ENCODE measurements at regions not wholly inside any gene's neighbourhood (a gene's known extent, or its start where the extent isn't known, plus 50 kb on each side); places are given as distances from the start of the nearest gene placed in this dataset.

DNA sequence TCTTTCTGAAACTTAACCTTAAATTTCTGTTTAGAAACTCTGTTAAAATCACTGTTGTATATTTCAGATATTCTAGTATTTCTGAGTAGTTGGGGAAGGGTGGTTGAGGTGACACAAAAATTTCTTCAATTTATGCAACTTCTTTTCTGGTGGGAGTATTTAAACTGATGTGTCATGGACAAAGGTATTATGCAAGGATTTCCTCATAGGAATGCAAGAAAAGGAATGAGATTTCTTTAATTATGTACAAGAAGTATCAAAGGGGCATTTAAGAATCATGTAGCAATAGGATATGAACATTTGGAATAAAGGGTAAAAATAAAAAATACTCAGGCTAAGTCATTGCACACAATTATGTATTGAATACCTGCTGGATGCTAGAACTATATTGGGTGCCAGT, 575.8 kb upstream of the KLF12 start:
- ATAC-seq (no peak), DNase-seq (no peak)
- intact Hi-C loops (cut with DNase I) = no loop called here

DNA sequence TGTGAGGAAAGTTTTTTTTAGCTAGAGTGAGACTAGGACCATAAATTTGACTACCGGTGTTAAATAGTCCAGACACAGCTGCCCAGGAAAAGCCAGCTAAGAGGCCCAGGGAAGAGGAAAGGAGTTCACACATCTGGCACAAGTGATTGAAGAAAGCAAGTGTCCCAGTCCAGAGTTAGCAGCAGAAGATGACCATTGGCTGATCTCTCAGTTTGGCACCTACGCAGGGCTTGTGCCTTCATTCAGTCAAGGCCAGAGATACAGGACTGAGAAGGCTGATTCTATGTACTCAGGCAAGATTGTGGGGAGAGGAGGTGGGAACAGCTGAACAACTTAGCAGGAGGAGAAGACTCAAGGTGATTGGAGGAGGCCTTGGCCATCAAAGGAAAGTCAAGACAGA, 575.0 kb upstream of the KLF12 start:
- intact Hi-C loops (cut with DNase I) = no loop called here
- DNase-seq (no peak), ATAC-seq (no peak)

DNA sequence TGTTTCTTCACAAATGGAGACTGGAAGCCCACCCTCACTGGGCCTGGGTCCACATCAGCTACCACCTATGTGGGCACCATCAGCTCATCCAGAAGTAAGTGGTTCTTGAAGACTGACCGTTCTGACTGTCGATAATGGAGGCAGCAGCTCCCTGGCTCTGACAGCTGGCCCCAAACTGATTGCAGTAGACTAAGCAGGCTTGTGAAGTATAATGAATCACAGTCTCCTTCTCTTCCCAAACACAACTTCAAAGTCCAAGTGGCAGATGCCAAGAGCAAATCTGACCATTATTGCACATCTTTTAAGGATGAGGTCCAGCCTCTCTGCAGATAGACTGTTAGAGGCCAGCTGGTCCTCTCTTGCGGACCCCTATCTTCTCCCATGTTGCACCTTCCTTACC, 574.4 kb upstream of the KLF12 start:
- ATAC-seq = peak in 1 of 2 donors; percentile 52
- no peak for DNase-seq
- intact Hi-C loops (cut with DNase I) = no loop called here

DNA sequence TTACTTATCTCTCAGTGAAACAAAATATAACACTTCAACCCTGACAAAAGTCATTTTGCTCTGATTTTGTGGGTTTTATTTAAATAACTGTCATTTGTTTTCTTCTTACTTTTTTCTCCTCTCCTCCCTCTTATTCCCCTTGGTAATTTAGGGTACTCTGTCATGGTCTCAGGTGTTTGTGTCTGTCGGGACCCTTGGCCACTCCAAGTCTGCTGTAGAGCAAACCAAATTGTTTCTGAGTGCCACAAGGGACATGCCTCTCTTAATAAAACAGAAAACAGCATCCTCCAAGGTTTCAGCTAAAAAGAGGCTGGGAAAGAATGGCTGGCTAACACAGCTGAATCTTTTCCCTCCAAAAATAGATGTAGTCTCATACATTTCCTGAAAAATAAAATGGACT, 573.1 kb upstream of the KLF12 start:
- no peak for DNase-seq
- intact Hi-C loops (cut with DNase I) = no loop called here
- ATAC-seq = no peak

DNA sequence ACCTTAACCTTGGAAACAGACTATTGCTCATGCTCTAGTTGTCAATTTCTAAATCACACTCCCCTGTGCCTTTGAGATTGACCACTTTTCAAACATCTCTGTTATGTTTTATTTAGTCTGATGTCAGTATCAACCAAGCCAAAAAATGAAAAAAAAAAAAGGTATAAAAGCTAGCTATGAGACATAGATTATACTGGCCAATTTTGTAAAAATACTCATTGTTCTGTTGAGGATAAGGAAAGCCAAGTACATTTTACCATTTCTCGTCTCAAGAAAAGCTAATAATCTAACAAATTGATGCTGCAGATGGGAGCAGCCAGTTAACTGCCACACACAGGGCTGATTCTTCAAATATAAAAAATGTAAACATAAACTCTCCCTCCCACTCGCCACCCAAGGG, 572.6 kb upstream of the KLF12 start:
- ATAC-seq (no peak), DNase-seq (no peak)
- intact Hi-C loops (cut with DNase I) = no loop called here

DNA sequence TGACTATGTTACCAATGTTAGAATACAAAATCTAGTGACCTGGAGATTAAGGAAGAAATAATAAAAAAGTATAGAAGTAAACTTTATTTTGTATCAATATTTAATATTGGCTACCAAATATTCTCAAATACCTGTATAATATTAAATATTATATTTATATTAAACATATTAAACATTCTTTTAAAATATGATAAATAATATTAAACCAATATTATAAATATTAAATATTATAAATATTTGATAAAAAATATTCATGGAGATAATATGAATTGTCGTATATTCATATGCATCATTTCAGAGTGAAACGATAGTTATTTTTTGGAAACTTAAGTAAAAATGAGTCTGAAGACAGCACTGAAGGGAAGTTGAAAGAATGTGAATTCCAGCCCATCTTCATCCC, 571.2 kb upstream of the KLF12 start:
- DNase-seq (no peak), ATAC-seq (no peak)
- intact Hi-C loops (cut with DNase I) = no loop called here

DNA sequence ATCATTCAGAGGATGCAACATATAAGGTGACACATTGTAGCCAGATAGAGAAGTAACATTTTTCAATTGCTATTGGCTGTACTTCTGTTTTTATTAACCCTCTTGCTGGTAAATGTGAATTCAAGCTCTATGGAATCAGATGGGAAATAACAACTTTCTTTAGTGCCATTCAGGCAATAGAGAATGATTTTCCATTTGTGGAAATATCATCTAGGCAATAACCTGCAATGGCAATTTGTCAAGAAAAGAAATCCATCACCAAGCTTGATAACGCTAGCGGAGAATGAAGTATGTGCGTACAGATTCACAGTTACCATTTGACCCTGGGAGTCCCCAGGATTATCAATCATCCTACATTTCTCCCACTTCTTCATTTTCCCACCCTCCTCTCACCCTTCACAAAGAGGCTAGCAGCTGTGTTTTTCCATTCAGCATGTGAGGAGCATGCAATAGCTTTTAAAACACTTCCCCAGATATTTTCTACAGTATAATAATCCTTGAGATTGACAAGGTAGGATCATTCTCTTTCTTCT, 569.7 kb upstream of the KLF12 start:
- no peak for ATAC-seq
- intact Hi-C loops (cut with DNase I) = no loop called here
- DNase-seq = no peak

DNA sequence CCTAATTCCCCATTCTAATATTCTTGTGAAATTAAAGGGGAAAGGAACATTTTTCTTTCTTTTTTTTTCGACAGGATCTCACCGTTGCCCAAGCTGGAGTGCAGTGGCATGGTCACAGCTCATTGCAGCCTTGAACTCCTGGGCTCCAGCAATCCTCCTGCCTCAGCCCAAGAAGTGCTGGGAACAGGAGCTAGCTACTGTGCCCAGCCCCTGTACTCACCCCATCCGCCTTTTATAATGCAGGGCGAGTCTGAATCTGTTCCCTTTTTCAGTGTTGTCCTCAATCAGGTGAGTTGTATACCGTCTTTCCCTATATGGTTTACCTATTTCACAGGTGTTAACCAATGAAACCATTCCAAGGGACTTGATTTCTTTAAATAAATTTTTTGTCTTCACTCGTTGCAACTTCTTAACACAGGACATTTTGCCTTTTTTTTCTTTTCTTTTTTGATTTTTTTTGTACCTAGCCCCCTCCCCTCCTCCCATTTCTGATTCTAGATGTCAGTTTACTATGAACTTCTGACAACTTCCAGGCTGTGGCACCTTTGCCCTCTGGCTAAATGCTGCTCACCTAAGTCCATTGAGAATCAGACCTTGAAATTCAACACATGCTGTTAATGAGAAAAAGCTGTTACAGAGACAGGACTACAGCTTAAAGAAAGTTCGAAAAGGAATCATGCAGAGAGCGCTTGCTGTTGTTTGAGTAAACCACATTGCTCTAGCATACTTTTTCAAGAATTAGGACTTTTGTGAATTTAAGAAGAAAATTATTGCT, 562.1 kb upstream of the KLF12 start:
- ATAC-seq = no peak
- DNase-seq = no peak
- intact Hi-C loops (cut with DNase I) = no loop called here

DNA sequence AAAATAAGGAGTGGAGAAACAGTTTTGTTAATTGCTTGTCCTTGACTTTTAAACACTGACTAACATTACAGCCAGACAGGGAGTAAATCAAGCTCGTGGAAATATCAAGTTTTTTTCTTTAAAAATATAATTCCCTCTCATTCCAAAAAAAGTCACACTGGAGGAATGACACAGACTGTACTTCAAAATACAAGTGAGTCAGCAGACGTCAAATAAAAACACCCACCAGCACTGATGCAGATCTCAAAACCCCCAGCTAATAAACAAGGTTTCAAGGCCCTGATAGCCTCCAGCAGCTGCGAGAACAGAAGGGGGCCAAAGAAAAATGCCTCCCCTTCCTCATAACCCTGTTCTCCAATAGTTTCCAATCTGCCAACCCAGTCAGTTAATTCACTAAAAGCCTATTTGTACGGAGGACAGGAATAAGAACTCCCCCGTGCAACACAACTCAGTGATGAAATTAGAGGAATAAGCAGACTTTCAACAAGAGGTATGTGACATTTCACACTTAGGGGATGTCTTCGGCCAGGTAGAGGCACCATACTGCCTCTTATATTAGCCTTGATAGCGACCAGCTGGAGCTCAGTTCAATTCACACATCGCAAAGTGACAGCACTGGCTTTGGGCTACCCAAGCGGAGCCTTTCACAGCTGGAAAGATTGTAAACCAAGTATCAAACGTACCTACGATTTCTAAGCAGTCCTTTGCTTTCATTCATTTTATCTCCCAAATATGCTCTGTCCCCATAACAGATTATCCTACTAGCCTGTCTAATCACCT, 561.0 kb upstream of the KLF12 start:
- no peak for ATAC-seq
- intact Hi-C loops (cut with DNase I) = no loop called here
- DNase-seq = no peak

DNA sequence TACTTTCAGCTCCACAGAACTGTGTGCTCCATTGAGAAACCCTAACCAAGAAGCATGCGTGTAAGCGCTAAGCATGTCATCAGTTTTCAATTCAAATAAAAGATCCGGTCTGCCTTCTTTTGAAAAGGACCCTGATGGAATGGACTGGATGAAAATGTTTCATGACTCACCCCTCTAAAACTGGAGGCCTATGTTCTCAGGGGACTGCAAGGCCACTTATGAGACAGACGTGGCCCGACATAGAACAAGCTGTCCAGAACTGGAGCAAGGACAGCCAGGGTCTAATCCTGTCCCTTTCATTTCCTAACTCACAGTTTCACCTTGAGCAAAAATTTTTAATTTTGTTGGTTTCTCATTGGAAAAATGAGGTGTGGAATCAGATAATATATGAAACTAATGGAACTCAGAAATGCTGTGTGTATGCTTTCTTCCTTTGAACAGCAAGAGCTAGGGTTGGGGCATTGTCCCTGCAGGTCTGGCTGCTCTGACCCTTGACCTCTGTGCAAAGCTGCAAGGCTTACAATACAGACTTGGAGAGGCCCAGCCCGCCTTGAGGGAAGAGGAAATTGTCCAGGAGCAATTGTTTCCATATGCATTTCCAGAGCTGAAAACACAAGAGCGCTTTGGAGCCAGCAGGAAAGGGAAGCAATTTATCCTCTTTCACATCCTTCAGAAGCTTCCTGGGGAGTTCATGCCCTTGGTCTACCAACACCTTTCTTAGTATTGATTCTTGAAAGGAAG, 553.4 kb upstream of the KLF12 start:
- ATAC-seq (no peak), DNase-seq (peak; percentile 23)
- intact Hi-C loops (cut with DNase I) = no loop called here

DNA sequence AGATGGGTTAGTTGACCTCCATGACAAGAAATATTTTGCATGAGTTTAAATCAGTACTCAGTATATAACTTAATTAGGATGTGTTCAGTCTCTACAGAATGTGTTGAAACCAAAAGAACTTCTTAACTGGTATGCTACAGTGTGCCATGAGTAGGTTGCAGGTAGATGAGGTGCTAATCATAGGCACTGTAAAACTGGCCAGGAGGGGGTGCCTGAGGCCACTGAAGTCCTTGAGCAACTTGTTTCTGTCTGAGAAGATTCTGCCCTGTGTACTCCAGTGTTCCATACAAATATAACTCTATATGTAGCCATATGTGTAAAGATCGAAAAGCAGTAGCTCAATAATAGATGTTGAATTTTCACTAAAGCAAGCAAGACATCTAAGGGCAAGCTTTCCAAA, 549.2 kb upstream of the KLF12 start:
- intact Hi-C loops (cut with DNase I) = no loop called here
- no peak for ATAC-seq
- no peak for DNase-seq

DNA sequence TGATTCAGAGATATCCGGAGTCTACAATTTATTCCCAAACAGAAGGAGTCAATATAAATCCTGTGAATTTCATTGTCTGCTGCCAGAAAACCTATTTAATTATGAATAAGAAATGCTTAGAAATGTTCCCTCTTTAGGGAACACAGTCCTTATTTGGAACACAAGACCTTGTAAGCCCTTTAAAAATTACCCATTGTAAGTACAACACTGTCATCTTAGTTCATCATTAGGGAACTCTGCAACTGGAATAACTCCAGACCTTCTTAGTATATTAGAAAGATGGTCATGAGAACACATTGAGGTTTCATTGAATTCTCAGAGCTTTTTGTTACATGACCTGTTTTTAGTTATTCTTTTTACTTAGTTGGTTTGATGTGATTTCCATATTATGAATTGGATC, 548.5 kb upstream of the KLF12 start:
- intact Hi-C loops (cut with DNase I) = no loop called here
- ATAC-seq = no peak
- no peak for DNase-seq

DNA sequence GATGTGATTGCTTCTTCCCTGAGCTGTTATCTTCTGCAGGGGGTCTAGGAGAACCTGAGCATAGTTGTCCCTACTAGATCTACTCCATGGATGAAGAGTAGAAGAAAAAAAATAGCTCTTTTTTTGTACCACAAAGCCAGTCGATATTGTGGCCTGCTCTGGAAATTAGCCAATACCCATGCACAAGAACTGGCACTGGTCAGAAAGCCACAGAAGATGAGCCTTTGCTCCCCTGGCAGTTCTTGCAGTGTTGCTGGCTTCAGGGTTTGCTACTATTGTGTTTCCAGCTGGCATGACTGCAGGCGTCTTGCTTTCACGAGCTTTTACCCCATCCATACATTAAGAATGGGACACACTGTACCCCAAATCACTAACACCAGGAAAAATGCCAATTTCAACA, 547.7 kb upstream of the KLF12 start:
- intact Hi-C loops (cut with DNase I) = no loop called here
- ATAC-seq = no peak

DNA sequence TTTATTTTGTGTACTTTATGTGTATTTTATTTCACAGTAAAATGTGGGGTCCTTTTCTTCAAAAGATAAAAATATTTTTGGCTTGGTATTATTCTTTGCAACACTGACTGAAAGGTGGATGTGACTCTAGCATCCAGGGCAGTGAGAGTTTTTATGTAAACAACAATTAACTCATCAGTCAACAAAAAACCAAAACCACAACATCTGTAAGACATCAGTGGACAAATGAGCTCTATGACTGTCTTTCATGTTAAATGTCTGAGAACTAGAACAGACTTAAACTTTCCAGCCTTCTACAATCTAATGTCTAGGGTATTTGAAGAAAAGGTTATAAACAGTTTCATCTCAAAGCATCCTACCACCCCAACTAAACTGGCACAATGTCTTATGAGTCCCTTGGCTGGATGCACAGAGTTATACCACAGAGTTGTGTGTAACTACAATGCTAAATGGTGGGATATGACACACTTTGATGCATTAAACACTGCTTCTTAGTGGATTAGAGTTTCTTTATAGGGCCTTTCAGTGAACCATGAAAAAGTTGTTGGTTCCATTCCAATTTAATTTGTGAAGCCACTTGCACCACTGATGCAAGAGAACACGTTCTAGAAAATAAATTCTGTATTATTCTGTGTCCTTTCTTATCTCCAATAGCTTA, 544.2 kb upstream of the KLF12 start:
- DNase-seq (no peak), ATAC-seq (no peak)
- intact Hi-C loops (cut with DNase I) = no loop called here

More for the DNA sequence above, 547.7 kb upstream of the KLF12 start:
- DNase-seq = no peak

DNA sequence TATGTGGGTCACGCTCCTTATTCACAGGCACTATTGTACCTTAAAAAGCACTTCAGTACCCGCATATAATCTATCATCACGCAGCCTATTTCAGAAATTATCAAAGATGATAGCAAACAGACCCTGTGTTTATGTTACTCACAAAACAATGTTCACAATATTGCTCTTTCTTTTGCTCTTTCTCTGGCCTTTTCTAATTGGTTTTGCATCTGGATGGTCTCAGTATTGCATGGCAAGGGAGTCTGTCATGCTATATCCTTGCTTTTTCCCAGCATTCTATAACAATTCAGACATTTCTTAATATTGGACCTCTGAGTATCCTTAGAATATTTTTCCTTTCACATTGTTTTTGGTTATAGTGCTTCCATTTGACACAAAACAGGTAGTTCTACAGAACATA, 541.8 kb upstream of the KLF12 start:
- intact Hi-C loops (cut with DNase I) = no loop called here
- DNase-seq (no peak), ATAC-seq (no peak)

DNA sequence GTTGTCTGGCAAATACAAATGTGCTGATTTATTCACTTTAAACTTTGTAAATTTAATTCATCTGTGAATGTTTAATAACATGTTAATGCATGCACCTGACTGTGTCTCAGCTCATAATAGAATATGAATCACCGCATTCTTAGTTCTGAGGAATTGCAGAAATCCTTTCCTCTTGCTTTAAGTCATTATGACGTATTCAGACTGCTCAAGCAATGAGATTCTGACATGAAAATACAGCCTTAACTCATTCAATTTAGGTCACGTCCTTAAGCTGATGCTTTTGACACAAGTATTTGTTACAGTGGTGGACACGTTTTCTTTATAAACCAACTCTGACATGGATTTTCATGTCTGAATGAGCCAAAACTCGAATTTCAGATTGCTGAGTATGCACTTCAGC, 541.0 kb upstream of the KLF12 start:
- intact Hi-C loops (cut with DNase I) = no loop called here
- DNase-seq (no peak), ATAC-seq (no peak)

DNA sequence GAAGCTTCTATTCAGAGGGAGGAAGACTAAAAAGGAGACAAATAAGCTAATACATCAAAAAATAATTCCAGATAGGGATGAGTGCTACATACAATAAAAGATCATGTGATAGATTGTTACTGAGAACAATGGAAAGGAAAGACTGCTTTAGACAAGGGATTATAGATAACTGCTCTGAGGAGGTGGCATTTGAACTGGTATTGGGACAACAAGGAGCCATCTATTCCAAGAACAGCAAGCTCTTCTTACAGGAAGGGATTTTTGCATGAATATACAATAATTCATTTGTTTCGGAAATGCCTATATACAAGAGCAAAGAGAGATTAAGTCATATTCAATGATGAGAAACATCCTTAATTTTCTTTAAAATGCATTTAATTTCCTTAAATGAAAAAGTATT, 540.5 kb upstream of the KLF12 start:
- intact Hi-C loops (cut with DNase I) = no loop called here
- DNase-seq = no peak
- ATAC-seq = no peak

DNA sequence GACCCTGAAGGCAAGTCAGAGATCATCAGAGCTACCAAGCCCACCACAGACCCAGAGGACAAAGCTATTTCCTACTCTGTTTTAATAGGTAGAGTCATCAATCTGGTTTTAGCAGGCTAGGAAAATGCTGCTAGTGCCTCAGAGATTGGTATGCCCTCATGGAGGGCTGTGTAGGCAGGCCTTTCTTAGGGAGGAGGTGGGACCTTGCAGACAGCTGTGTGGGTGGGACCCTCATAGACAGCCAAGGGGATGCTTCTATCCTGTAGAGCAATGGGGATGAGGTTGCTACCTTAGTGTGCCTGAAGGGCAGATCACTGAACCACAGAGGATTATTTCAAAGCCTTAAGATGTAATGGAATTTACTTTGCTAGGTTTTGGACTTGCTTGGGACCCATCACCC, 534.9 kb upstream of the KLF12 start:
- intact Hi-C loops (cut with DNase I) = no loop called here
- ATAC-seq (no peak), DNase-seq (no peak)

DNA sequence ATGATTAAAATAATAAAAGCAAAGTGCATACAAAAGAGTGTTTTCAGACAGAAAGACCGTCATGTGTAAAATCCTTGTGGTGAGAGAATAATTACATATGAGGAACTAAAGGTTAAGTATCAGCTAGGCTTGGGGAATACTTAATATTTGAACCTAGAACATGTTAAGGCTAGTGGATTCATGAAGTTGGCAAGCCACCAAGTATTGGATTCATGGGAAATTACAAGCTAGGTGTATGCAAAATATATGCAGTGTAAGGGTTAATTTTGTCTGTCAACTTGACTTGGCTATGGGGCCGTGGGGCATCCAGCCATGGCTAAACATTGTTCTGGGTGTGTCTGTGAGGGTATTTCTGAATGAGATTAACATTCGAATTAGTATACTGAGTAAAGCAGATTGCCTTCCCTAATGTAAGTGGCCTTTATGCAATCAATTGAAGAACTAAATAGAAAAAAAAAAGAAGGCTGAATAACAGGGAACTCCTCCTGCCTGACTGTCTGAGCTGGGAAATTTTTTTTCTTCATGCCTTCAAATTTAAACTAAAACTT, 533.5 kb upstream of the KLF12 start:
- no peak for DNase-seq
- no peak for ATAC-seq
- intact Hi-C loops (cut with DNase I) = no loop called here
